Neural cell (in vitro differentiated cells): ENCODE measurements at regions not wholly inside any gene's neighbourhood (a gene's known extent, or its start where the extent isn't known, plus 50 kb on each side); places are given as distances from the start of the nearest gene placed in this dataset.

ENCODE experiments used
- H2AFZ ChIP-seq: fragments of 200-600, 300-800 bp; sonication (generic), shearing (Covaris generic); 2 replicates; pipeline ENCODE4 v1.6.0; 2014; ENCODE audit warnings: low read depth, mild to moderate bottlenecking, antibody characterized with exemption, low read length, moderate library complexity
- H3F3A ChIP-seq: fragments of 200-600 bp; shearing (Covaris generic); 2 replicates; pipeline ENCODE4 v1.6.1; 2016; ENCODE audit warnings: mild to moderate bottlenecking, moderate library complexity, mixed read lengths, antibody characterized with exemption, low read length; ENCODE audit not compliant: insufficient read depth, poor library complexity, severe bottlenecking
- H3K27ac ChIP-seq: fragments of 200-600, 300-800 bp; sonication (generic), shearing (Covaris generic); 2 replicates; pipeline ENCODE4 v1.5.1; 2014; ENCODE audit warnings: mild to moderate bottlenecking, low read length, moderate library complexity
- H3K27me3 ChIP-seq: fragments of 300-800, 200-600 bp; sonication (generic), shearing (Covaris generic); 2 replicates; pipeline ENCODE4 v1.6.0; 2014; ENCODE audit warnings: mild to moderate bottlenecking, low read depth, low read length, moderate library complexity; ENCODE audit not compliant: insufficient read depth
- H3K36me3 ChIP-seq: fragments of 300-800, 200-600 bp; sonication (generic), shearing (Covaris generic); 2 replicates; pipeline ENCODE4 v1.5.1; 2014; ENCODE audit warnings: mild to moderate bottlenecking, antibody characterized with exemption, low read length, moderate library complexity; ENCODE audit not compliant: insufficient read depth
- H3K4me2 ChIP-seq: fragments of 300-800, 200-600 bp; sonication (generic), shearing (Covaris generic); 2 replicates; pipeline ENCODE4 v1.6.0; 2014; ENCODE audit warnings: mild to moderate bottlenecking, low read length
- H3K4me3 ChIP-seq: fragments of 300-800, 200-600 bp; sonication (generic), shearing (Covaris generic); 2 replicates; pipeline ENCODE4 v1.5.1; 2014; ENCODE audit warnings: mild to moderate bottlenecking, low read length, moderate library complexity
- H3K79me2 ChIP-seq: fragments of 200-600 bp; shearing (Covaris generic); replicated peaks from 2 replicates; pipeline ENCODE4 v1.6.0; 2014; ENCODE audit warnings: mild to moderate bottlenecking, low read length, moderate library complexity; ENCODE audit not compliant: insufficient read depth
- H3K9ac ChIP-seq: fragments of 300-800, 200-600 bp; sonication (generic), shearing (Covaris generic); 2 replicates; pipeline ENCODE4 v1.6.1; 2016; ENCODE audit warnings: mild to moderate bottlenecking, low read length, mixed read lengths
- H3K9me2 ChIP-seq: fragments of 200-600 bp; shearing (Covaris generic); 2 replicates; pipeline ENCODE4 v1.6.1; 2016; ENCODE audit warnings: mild to moderate bottlenecking, low read length, mixed read lengths; ENCODE audit not compliant: insufficient read depth
- H3K9me3 ChIP-seq: fragments of 200-600, 300-800 bp; sonication (generic), shearing (Covaris generic); 2 replicates; pipeline ENCODE4 v1.6.1; 2016; ENCODE audit warnings: mild to moderate bottlenecking, mixed run types, low read length, moderate library complexity, mixed read lengths
- H4K20me1 ChIP-seq: fragments of 200-600 bp; shearing (Covaris generic); 2 replicates; pipeline ENCODE4 v1.6.1; 2016; ENCODE audit warnings: mild to moderate bottlenecking, mixed run types; ENCODE audit not compliant: insufficient read depth
- CTCF ChIP-seq: fragments of 450-650 bp; IDR thresholded peaks from 2 replicates; pipeline ENCODE4 v1.5.1; 2014; ENCODE audit warnings: antibody characterized with exemption, mild to moderate bottlenecking, moderate library complexity; ENCODE audit not compliant: poor library complexity, severe bottlenecking
- EP300 ChIP-seq: fragments of 450-650 bp; conservative IDR thresholded peaks from 2 replicates; pipeline ENCODE4 v1.6.1; 2014; ENCODE audit warnings: antibody characterized with exemption, mild to moderate bottlenecking, moderate library complexity; ENCODE audit not compliant: poor library complexity, severe bottlenecking
- EZH2 ChIP-seq: fragments of 200-600, 300-800 bp; shearing (Covaris generic), sonication (generic); IDR thresholded peaks from 2 replicates; pipeline ENCODE4 v1.6.1; 2014; ENCODE audit warnings: antibody characterized with exemption, low read length, borderline replicate concordance, mild to moderate bottlenecking; ENCODE audit not compliant: insufficient read depth, poor library complexity, severe bottlenecking
- MXI1 ChIP-seq: fragments of 450-650 bp; conservative IDR thresholded peaks from 2 replicates; pipeline ENCODE4 v1.6.1; 2014; ENCODE audit warnings: antibody characterized with exemption, mild to moderate bottlenecking; ENCODE audit not compliant: poor library complexity, severe bottlenecking
- POLR2AphosphoS5 ChIP-seq: IDR thresholded peaks from 2 replicates; pipeline ENCODE4 v1.6.1; 2012
- RAD21 ChIP-seq: fragments of 450-650 bp; conservative IDR thresholded peaks from 2 replicates; pipeline ENCODE4 v1.6.1; 2014; ENCODE audit warnings: antibody characterized with exemption, mild to moderate bottlenecking, moderate library complexity
- REST ChIP-seq: IDR thresholded peaks from 2 replicates; pipeline ENCODE4 v1.6.1; 2012; ENCODE audit warnings: borderline replicate concordance
- SMC3 ChIP-seq: fragments of 450-650 bp; conservative IDR thresholded peaks from 2 replicates; pipeline ENCODE4 v1.6.1; 2014; ENCODE audit warnings: antibody characterized with exemption, mild to moderate bottlenecking, moderate library complexity; ENCODE audit not compliant: poor library complexity
- TAF1 ChIP-seq: IDR thresholded peaks from 2 replicates; pipeline ENCODE4 v1.6.1; 2012; ENCODE audit warnings: low read depth

GRCh38 chr4:83981156-83981555, 445.2 kb downstream of the GPAT3 start:
- Histone ChIP-seq H3K4me2 (no peak overlapping the region), H2AFZ (no peak overlapping the region), H3K9ac (no peak overlapping the region), H3K9me2 (no peaks in the 10 kb centered on the region), H3K79me2 (no peaks in the 10 kb centered on the region), H3K4me3 (no peak overlapping the region), H4K20me1 (no peaks in the 10 kb centered on the region), H3K36me3 (no peaks in the 10 kb centered on the region), H3K27ac (no peak overlapping the region), H3F3A (no peaks in the 10 kb centered on the region), H3K9me3 (no peaks in the 10 kb centered on the region), H3K27me3 (no peaks in the 10 kb centered on the region)
- no peak for TF ChIP-seq TAF1
- TF ChIP-seq SMC3: no peak

DNA sequence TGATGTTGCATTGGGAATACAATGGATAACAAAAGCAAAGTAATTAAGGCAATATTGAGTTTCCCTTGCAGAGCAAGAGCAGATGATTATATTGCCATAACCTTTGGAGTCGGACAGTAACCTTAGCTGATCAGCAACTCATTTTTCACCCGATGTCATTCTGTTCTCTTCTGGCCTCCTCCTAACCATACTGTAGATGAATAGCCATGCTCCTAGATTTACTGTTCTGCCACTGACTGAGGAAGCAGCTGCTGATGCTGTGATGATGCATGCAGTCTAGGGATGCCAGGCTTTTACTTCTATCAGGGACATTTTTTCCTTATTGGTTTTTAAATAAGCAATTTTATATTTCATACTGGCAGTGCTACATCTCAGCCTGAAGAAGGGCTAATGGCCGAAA, 443.9 kb downstream of the GPAT3 start:
- no peaks in the 10 kb centered on the region for H4K20me1 ChIP-seq
- no peaks in the 10 kb centered on the region for H3F3A ChIP-seq
- H3K9ac ChIP-seq: no peak overlapping the region
- no peak overlapping the region for H3K4me3 ChIP-seq
- no peaks in the 10 kb centered on the region for H3K27me3 ChIP-seq
- H3K36me3 ChIP-seq: no peaks in the 10 kb centered on the region
- no peaks in the 10 kb centered on the region for H3K79me2 ChIP-seq
- no peaks in the 10 kb centered on the region for H3K9me2 ChIP-seq
- H2AFZ ChIP-seq: no peak overlapping the region
- H3K9me3 ChIP-seq: no peaks in the 10 kb centered on the region
- TF ChIP-seq REST (no peak), POLR2AphosphoS5 (no peak), SMC3 (no peak), MXI1 (no peak), EZH2 (no peak), CTCF (no peak), TAF1 (no peak), EP300 (no peak), RAD21 (no peak)
- H3K27ac ChIP-seq: no peak overlapping the region
- H3K4me2 ChIP-seq: no peak overlapping the region
